HEK293 (cell line): ENCODE measurements at regions not wholly inside any gene's neighbourhood (a gene's known extent, or its start where the extent isn't known, plus 50 kb on each side); places are given as distances from the start of the nearest gene placed in this dataset.

Experiments used
- CTCF ChIA-PET: fragments of 350-600 bp; formaldehyde crosslinking; extraction: SDS; loops from one replicate; lab custom pipeline; 2021; ENCODE audit warnings: antibody characterized with exemption; lab: Yijun Ruan, JAX
- POLR2A ChIA-PET: fragments of 300-600 bp; formaldehyde crosslinking; extraction: SDS; loops from one replicate; lab custom pipeline; 2020; ENCODE audit warnings: antibody characterized with exemption, inconsistent platforms; lab: Yijun Ruan, JAX
- H3K27ac ChIP-seq: fragments of 200-500 bp; sonication (Bioruptor generic); 2 replicates; pipeline ENCODE4 v1.5.1; 2014; ENCODE audit warnings: low read depth, low read length, control low read depth, inconsistent platforms; ENCODE audit errors: extremely low read depth
- H3K36me3 ChIP-seq, 2 experiments: fragments of 200-500 bp in 1 of 2; sonication (Bioruptor generic) in 1 of 2; 1 replicate in 1 of 2; 2 replicates in 1 of 2; pipeline ENCODE4 v1.5.1; 2014 to 2017; ENCODE audit warnings: inconsistent platforms in 2 of 2, low read length in 2 of 2; ENCODE audit not compliant: control insufficient read depth in 2 of 2, insufficient read depth in 1 of 2
- H3K4me1 ChIP-seq: fragments of 200-500 bp; sonication (Bioruptor generic); 2 replicates; pipeline ENCODE4 v1.5.1; 2014; ENCODE audit warnings: mild to moderate bottlenecking, low read length, inconsistent platforms; ENCODE audit not compliant: control insufficient read depth, insufficient read depth
- H3K4me3 ChIP-seq: 2 replicates; pipeline ENCODE4 v1.5.1; 2011; ENCODE audit warnings: low read depth, mild to moderate bottlenecking, control low read depth, low read length, moderate library complexity
- H3K9me3 ChIP-seq: fragments of 200-500 bp; sonication (Bioruptor generic); 2 replicates; pipeline ENCODE4 v1.5.1; 2014; ENCODE audit warnings: low read depth, low read length, inconsistent platforms; ENCODE audit not compliant: control insufficient read depth, insufficient read depth
- KLF8 ChIP-seq: fragments of 450-650 bp; formaldehyde crosslinking; IDR thresholded peaks from 2 replicates; pipeline ENCODE4 v1.5.1; 2016; ENCODE audit warnings: missing biosample characterization, missing genetic modification characterization
- MEIS1 ChIP-seq: sonication (generic); formaldehyde crosslinking; IDR thresholded peaks from 2 replicates; pipeline ENCODE4 v1.8.1; 2022; ENCODE audit warnings: missing genetic modification reagents, mild to moderate bottlenecking, borderline replicate concordance
- ZFHX2 ChIP-seq: fragments of 450-650 bp; formaldehyde crosslinking; conservative IDR thresholded peaks from 2 replicates; pipeline ENCODE4 v1.5.1; 2016; ENCODE audit warnings: missing biosample characterization, missing genetic modification characterization
- ZFP41 ChIP-seq: fragments of 450-650 bp; formaldehyde crosslinking; IDR thresholded peaks from 2 replicates; pipeline ENCODE4 v1.5.1; 2016; ENCODE audit warnings: missing biosample characterization, missing genetic modification characterization, borderline replicate concordance
- ZNF19 ChIP-seq: fragments of 450-650 bp; formaldehyde crosslinking; IDR thresholded peaks from 2 replicates; pipeline ENCODE4; 2016; ENCODE audit warnings: missing biosample characterization, missing genetic modification characterization, low read depth
- ZNF211 ChIP-seq: fragments of 450-650 bp; formaldehyde crosslinking; IDR thresholded peaks from 2 replicates; pipeline ENCODE4 v1.5.1; 2016; ENCODE audit warnings: low read depth, missing biosample characterization, missing genetic modification characterization
- ZNF37A ChIP-seq: fragments of 450-650 bp; IDR thresholded peaks from 2 replicates; pipeline ENCODE4 v1.5.1; 2018; ENCODE audit warnings: missing biosample characterization, missing genetic modification characterization
- ZNF423 ChIP-seq: fragments of 450-650 bp; formaldehyde crosslinking; IDR thresholded peaks from 2 replicates; pipeline ENCODE4 v1.5.1; 2016; ENCODE audit warnings: missing biosample characterization, missing genetic modification characterization
- ZNF473 ChIP-seq: fragments of 450-650 bp; formaldehyde crosslinking; IDR thresholded peaks from 2 replicates; pipeline ENCODE4 v1.5.1; 2017; ENCODE audit warnings: missing biosample characterization, missing genetic modification characterization
- ZNF670 ChIP-seq: fragments of 450-650 bp; formaldehyde crosslinking; IDR thresholded peaks from 2 replicates; pipeline ENCODE4 v1.5.1; 2016; ENCODE audit warnings: missing biosample characterization, missing genetic modification characterization, low read depth
- ZSCAN16 ChIP-seq: fragments of 450-650 bp; formaldehyde crosslinking; IDR thresholded peaks from 2 replicates; pipeline ENCODE4 v1.5.1; 2016; ENCODE audit warnings: missing biosample characterization, missing genetic modification characterization
- TF ChIP-seq, protein P1 (sequence below): fragments of 450-650 bp; formaldehyde crosslinking; IDR thresholded peaks from 2 replicates; pipeline ENCODE4 v1.5.1; 2016; ENCODE audit warnings: missing biosample characterization, missing genetic modification characterization
- TF ChIP-seq, protein P2 (sequence below): fragments of 450-650 bp; formaldehyde crosslinking; IDR thresholded peaks from 2 replicates; pipeline ENCODE4 v1.5.1; 2016; ENCODE audit warnings: missing biosample characterization, missing genetic modification characterization
- TF ChIP-seq, protein P3 (sequence below): fragments of 450-650 bp; formaldehyde crosslinking; IDR thresholded peaks from 2 replicates; pipeline ENCODE4 v1.5.1; 2017; ENCODE audit warnings: missing biosample characterization, missing genetic modification characterization
- TF ChIP-seq, protein P4 (sequence below): fragments of 450-650 bp; formaldehyde crosslinking; IDR thresholded peaks from 2 replicates; pipeline ENCODE4; 2016; ENCODE audit warnings: missing biosample characterization, missing genetic modification characterization
- TF ChIP-seq, protein P5 (sequence below): fragments of 450-650 bp; formaldehyde crosslinking; IDR thresholded peaks from 2 replicates; pipeline ENCODE4 v1.5.1; 2017; ENCODE audit warnings: missing biosample characterization, missing genetic modification characterization
- TF ChIP-seq, protein P6 (sequence below): fragments of 450-650 bp; formaldehyde crosslinking; IDR thresholded peaks from 2 replicates; pipeline ENCODE4 v1.5.1; 2016; ENCODE audit warnings: missing biosample characterization, missing genetic modification characterization

DNA sequence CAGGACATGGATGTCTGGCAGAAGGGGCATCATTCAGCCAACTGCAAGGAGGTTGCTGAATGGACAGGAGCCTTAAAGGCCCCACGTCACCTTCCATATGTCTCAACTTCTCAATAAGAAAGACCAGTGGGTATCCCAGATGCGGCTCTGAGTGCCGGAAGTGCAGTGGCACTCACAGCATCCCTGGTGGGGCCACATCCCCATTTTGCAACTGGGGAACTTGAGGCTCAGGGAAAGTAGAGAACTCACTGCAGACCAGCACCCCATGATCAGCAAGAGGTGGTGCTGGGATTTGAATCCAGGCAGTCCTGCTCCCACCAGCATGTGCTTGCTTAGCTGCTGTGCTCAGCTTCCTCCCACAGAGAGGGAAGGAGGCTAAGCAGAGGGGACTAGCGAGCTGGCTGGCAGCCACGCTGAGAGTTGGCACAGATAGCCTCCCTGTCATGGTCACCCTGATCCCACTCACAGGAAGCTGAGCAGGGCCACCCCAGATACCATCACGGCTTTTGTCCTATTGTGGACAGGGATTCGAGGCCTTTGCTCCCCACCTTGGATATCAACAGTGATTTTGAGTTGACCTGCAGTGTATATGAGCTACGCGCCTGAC, 294.2 kb upstream of the FOXF1 start (continued):
- TF ChIP-seq, protein P1, sequence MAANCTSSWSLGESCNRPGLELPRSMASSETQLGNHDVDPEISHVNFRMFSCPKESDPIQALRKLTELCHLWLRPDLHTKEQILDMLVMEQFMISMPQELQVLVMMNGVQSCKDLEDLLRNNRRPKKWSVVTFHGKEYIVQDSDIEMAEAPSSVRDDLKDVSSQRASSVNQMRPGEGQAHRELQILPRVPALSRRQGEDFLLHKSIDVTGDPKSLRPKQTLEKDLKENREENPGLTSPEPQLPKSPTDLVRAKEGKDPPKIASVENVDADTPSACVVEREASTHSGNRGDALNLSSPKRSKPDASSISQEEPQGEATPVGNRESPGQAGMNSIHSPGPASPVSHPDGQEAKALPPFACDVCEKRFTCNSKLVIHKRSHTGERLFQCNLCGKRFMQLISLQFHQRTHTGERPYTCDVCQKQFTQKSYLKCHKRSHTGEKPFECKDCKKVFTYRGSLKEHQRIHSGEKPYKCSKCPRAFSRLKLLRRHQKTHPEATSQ (tag by site-specific recombination): no peak
- TF ChIP-seq, protein P2, sequence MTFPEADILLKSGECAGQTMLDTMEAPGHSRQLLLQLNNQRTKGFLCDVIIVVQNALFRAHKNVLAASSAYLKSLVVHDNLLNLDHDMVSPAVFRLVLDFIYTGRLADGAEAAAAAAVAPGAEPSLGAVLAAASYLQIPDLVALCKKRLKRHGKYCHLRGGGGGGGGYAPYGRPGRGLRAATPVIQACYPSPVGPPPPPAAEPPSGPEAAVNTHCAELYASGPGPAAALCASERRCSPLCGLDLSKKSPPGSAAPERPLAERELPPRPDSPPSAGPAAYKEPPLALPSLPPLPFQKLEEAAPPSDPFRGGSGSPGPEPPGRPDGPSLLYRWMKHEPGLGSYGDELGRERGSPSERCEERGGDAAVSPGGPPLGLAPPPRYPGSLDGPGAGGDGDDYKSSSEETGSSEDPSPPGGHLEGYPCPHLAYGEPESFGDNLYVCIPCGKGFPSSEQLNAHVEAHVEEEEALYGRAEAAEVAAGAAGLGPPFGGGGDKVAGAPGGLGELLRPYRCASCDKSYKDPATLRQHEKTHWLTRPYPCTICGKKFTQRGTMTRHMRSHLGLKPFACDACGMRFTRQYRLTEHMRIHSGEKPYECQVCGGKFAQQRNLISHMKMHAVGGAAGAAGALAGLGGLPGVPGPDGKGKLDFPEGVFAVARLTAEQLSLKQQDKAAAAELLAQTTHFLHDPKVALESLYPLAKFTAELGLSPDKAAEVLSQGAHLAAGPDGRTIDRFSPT (tag by site-specific recombination): no peak
- TF ChIP-seq ZFP41 (tag by site-specific recombination): no peak

DNA sequence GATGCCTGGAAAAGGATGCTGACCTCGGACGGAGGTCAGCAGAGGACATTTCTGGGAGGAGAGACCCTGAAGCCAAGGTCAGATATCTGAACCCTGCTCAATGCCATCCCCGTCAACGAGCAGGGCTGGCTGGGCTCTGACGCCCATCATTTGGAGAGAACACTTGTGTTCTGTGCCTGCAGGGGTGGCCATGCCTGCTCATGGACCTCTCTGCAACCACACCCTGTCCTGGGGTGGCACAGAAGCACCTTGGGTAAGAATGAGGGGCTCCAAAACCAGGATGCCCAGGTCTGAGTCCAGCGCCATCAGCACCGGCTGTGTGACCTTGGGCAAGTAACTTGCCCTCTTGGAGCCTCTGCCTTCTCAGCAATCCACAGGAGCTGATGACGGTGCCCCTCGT, 293.7 kb upstream of the FOXF1 start:
- ChIA-PET POLR2A (no interaction called here), CTCF (no interaction called here)
- H3K4me1 ChIP-seq: no peaks in the 10 kb centered on the region
- H3K27ac ChIP-seq: no peak overlapping the region
- no peaks in the 10 kb centered on the region for H3K9me3 ChIP-seq
- H3K4me3 ChIP-seq: no peak overlapping the region
- H3K36me3 ChIP-seq: no peaks in the 10 kb centered on the region
- TF ChIP-seq, protein P3, sequence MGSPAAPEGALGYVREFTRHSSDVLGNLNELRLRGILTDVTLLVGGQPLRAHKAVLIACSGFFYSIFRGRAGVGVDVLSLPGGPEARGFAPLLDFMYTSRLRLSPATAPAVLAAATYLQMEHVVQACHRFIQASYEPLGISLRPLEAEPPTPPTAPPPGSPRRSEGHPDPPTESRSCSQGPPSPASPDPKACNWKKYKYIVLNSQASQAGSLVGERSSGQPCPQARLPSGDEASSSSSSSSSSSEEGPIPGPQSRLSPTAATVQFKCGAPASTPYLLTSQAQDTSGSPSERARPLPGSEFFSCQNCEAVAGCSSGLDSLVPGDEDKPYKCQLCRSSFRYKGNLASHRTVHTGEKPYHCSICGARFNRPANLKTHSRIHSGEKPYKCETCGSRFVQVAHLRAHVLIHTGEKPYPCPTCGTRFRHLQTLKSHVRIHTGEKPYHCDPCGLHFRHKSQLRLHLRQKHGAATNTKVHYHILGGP: no peak
- TF ChIP-seq, protein P4, sequence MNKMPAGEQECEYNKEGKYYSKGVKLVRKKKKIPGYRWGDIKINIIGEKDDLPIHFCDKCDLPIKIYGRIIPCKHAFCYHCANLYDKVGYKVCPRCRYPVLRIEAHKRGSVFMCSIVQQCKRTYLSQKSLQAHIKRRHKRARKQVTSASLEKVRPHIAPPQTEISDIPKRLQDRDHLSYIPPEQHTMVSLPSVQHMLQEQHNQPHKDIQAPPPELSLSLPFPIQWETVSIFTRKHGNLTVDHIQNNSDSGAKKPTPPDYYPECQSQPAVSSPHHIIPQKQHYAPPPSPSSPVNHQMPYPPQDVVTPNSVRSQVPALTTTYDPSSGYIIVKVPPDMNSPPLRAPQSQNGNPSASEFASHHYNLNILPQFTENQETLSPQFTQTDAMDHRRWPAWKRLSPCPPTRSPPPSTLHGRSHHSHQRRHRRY (tag by site-specific recombination): no peak
- TF ChIP-seq ZSCAN16: no peak
- no peak for TF ChIP-seq ZNF37A (tag by site-specific recombination)
- TF ChIP-seq ZFHX2 (tag by site-specific recombination): no peak
- TF ChIP-seq ZNF211: no peak
- no peak for TF ChIP-seq ZNF473 (tag by site-specific recombination)
- TF ChIP-seq, protein P5, sequence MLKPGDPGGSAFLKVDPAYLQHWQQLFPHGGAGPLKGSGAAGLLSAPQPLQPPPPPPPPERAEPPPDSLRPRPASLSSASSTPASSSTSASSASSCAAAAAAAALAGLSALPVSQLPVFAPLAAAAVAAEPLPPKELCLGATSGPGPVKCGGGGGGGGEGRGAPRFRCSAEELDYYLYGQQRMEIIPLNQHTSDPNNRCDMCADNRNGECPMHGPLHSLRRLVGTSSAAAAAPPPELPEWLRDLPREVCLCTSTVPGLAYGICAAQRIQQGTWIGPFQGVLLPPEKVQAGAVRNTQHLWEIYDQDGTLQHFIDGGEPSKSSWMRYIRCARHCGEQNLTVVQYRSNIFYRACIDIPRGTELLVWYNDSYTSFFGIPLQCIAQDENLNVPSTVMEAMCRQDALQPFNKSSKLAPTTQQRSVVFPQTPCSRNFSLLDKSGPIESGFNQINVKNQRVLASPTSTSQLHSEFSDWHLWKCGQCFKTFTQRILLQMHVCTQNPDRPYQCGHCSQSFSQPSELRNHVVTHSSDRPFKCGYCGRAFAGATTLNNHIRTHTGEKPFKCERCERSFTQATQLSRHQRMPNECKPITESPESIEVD (tag by site-specific recombination): no peak
- TF ChIP-seq ZNF19 (tag by site-specific recombination): no peak
- TF ChIP-seq ZNF670: no peak
- TF ChIP-seq MEIS1: no peak
- TF ChIP-seq ZNF423 (tag by site-specific recombination): no peak
- TF ChIP-seq KLF8 (tag by site-specific recombination): no peak
- TF ChIP-seq, protein P6, sequence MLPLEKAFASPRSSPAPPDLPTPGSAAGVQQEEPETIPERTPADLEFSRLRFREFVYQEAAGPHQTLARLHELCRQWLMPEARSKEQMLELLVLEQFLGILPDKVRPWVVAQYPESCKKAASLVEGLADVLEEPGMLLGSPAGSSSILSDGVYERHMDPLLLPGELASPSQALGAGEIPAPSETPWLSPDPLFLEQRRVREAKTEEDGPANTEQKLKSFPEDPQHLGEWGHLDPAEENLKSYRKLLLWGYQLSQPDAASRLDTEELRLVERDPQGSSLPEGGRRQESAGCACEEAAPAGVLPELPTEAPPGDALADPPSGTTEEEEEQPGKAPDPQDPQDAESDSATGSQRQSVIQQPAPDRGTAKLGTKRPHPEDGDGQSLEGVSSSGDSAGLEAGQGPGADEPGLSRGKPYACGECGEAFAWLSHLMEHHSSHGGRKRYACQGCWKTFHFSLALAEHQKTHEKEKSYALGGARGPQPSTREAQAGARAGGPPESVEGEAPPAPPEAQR (tag by site-specific recombination): no peak
- TF ChIP-seq, all 188 proteins: peak for 0
